Activated naive CD4-positive, alpha-beta T cell treated with anti-CD3 and anti-CD28 coated beads, Interleukin-2, amount 50 U/mL, for 16 hours (primary cell): ENCODE measurements at regions not wholly inside any gene's neighbourhood (a gene's known extent, or its start where the extent isn't known, plus 50 kb on each side); places are given as distances from the start of the nearest gene placed in this dataset.
"Not testable (repeated sequence)": the region's sequence is repeated elsewhere in the genome, so short reads cannot be mapped to it uniquely, and the experiment has no call there.

Source experiments
- DNase-seq: peaks from one replicate; pipeline ENCODE4 v3.0.0-alpha.2; 2020

DNA sequence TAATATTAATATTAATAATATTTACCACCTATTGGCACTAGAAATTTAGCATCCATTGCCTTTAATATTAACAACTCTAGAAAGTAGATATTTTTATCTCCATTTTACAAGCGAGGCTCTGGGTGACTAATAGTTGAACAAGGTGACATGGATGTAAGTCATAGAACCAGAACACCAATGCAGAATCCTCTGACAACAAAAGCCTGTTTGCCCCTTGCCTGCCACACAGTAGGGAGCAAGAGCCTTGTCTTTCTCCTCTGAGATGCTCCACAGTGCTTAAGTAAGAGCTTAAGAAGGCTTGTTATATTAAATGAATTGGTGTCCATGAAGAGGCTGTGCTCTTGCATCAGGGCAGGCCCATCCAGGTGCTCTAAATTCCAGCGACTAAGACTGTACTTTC is 51.2 kb upstream of the LBX1 start:
- DNase-seq, result no peak

DNA sequence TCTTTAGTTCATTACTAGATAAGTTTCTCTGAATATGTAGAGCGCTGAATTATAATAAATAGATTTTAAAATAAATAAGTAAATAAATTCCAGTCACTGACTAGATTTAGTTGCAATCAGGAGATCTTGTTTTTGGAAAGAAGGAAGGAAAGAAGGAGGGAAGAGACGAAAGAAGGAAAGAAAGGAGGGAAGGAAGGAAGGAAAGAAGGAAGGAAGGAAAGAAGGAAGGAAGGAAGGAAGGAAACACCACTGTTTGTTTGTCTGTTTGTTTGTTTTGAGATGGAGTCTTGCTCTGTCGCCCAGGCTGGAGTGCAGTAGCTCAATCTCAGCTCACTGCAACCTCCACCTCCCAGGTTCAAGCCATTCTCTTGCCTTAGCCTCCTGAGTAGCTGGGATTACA is 51.7 kb upstream of the LBX1 start:
- not testable (repeated sequence) for DNase-seq

DNA sequence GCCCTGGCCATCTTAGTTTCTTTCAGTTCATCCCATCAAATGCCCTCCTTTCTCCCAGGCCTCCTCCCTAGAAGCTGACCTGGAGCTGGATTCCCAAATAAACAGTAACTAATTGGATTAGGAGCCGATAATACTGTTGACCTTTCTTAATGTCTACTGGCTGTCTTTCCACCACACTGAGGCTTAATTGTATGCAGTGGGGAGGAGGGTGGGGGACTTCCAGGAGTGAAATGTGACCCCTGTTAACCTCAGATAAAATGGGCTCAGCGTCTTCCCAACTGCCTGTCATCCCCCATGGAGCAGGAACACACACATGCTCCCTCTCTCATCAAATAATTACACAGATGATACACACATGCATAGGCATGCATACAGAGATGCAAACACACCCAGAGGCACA is 53.7 kb upstream of the LBX1 start:
- no peak for DNase-seq

DNA sequence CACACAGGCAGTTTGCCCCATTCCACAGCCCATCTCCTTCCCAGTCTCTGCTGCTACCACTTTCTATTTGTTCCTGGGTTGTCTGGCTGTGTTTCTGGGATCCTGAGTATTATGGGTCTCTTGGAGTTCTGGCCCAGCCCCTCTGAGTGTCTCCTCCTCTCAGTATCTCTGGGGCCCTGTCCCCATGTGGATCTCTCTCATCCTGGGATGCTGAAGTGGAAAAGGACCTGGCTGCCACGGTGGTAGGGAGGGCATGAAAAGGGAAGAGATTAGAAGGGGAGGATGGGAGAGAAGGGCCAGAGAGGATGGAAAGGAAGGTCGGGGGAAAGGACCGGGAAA is 54.5 kb upstream of the LBX1 start:
- no peak for DNase-seq

DNA sequence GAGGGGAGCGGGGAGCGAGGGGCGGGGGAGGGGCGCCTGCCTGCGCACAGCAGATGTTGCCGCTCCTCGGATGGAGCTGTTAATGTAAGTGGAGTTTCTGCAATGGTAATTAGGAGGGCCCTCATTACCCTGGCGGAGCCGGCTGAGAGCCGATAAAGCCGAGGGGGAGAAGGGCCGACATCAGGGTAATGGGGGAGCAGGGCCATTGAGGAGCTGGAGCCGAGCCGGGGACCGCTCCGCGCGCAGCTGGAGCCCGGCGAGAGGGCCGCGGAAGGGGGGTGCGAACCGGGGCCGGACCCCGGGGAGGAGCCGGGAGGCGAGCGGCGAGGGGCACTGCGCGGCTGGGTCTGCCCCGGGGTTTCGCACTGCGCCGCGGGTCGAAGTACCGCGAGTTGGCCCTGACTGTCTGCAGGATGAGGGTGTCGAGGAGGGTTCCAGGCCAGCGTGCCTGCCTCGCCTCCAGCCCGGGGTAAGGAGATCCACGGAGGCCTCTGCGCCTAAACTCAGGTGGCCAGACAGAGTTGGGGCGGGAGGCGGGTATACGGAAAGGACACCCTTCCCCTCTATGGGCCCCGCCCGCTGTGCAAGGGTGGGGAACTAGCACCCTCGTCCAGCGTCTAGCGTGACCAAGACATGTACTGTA is 55.0 kb upstream of the LBX1 start:
- DNase-seq, result no peak

DNA sequence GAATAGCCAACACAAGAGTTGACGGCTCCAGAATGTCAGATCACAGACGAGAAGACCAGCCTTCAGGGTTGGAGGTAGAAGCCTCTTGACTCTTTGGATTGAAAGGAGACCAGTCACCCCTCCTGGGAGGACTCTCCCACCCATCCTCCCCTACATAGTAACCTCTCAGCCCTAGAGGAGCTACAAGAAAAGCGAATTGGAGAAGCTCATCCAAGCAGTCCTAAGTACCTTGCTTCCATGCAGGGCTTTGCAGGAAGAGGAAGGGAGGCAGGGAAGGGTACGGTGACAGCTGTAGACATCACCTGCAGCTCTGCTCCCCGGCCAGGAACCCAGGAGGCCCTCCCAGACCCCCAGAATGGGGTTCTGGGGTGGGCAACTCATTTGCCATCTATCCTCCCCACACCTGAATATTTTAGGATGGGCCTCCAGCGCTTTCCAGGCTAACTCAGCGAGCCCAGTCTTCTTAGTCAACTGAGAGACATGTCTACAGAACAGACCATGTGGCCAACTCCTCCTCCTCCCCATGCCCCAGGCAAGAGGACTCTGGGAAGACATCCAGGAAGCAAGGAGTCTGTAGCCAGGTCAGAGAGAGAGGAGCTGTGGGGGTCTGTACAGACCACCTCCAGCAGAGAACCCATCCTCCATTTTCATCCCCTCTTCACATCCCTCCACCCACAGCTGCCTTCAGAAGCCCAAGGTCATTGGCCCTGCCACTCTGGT is 55.6 kb upstream of the LBX1 start:
- DNase-seq, result no peak

DNA sequence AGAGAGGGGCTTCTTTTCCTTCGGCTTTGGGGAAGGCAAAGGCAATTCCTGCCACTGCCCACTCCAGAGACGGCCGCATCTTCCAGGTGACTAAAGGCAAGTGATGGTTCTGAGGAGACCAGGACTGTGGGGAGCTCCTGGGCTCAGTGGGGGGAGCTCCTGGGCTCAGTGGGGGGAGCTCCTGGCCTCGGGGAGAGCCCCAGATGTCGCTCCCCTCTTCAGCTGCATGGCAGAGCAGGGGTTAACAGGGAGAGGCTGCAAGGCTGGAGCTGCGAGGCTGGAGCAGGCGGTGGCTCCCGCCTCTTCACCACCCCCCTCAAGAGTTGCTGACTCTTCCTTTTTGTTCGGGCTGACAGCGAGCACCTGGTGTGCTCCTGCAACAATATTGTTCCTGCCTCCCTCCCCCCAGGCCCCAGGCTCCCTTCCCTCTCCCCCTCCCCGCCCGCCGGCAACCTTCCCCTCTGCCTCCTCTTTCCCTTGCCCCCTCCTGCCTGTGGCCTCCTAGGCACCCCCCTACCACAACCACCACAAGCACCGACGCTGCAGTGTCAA is 56.3 kb upstream of the LBX1 start:
- DNase-seq, result no peak

DNA sequence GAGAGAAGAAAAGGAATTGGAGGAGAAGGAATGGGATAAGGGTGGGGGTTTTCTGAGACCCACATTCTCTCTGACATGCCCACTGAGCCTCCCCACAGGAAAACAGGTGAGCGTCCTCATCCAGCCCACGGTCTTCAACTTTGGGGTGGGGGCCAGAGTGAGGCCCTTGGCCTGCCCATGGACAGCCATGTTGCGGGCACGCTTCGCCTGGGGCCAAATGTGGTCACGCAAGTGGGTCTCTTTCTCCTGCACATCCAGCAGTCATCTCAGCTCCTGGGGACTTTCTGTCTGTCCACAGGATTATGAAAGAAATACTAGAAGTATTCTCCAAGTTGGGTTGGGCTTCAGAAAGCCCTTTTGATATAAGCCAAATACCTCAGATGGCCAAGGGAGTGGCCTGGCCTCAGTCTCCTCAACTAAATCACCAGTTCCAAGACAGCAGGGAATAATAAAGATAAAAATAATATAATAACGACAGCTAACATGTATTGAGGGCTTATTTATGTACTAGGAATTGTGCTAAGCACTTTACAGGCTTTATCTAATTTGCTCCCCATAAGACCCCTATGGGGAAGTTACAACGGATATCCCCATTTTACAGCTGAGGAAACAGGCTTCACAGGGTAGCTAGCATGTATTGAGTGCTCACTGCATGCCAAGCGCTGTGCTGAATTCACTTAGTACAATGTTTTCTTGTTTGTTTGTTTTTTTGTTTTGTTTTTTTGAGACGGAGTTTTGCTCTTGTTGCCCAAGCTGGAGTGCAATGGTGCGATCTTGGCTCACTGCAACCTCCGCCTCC is 57.2 kb upstream of the LBX1 start:
- DNase-seq, result no peak

DNA sequence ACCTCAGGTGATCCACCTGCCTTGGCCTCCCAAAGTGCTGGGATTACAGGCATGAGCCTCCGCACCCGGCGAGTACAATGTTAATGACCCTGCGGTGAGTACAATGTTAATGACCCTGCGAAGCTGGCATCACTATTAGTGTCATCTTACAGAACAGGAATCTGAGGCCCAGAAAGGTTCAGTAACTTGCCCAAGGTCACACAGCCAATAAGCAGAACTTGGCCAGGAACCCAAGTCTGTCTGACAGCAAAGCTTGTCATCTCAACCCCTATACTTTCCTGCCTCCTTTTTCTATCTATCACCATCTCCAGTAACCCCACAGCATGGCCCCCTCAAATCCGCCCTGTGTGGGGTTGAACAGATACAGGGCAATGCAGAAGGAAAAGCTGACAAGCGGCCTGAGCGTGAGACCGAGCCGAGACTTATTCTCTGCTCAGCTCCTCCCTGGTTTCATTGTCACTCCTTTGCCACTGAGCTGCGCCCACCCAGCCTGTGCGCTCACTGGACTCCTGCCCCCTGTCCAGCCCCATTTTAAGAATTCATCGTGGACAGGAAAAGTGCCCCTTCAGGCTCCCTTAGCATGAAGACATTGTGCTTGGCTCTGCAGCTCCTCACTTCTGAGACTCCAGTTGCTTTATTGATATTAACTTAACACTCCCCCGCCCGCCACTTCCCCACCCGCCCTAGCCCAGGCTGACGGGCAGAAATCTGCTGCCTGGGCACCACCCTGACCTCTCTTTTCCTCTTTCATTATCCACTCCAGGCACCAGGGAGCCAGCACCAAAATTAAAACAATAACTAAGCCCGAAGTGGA is 58.1 kb upstream of the LBX1 start:
- DNase-seq, result no peak

DNA sequence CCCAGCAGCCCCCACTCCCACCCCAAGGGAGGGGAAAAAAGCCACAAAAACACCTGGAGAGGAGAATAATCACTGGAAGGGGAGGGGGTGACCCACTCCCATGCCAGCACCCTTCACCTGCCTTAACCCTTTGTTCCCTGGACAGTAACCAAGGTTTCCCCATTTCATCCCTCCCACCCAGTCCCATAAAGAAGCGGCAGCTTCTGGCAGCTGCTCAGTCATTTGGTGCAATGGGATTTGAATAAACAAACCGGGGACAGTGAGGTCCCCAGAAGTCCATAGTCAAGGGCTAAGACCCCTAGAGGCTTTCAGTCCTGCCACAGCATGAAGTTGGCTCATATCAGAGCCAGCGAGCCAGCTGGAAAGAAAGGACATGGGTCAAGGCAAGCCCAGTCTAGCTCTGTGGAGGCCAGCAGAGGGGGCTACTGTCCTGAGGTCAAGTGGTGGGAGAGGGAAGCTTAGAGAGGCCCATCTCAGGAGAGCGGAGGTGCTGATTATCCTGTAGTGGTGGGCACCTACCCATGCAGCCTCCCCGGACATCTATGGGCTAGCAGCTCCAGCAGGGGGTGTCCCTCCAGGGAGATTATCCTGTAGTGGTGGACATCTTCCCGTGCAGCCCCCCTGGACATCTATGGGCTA is 58.9 kb upstream of the LBX1 start:
- no peak for DNase-seq

DNA sequence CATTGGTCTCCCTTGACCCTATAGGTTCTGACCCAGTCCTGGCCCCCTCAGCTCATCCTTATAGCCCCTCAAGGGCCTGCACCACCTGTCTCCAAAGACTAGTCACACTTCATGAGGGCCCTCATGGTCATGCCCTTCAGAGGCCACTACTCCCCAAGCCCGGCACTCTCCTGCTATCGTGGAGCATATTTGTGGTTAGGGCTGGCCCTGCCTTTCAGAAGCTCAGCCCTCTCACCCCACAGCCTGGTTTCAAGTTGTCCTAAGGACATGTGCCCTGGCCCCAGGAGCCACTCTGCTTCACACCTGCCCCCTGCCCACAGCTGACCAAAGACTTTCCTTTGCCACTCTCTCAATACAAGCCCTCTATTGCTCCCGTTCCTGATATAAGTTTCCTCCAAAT is 60.3 kb upstream of the LBX1 start:
- no peak for DNase-seq

DNA sequence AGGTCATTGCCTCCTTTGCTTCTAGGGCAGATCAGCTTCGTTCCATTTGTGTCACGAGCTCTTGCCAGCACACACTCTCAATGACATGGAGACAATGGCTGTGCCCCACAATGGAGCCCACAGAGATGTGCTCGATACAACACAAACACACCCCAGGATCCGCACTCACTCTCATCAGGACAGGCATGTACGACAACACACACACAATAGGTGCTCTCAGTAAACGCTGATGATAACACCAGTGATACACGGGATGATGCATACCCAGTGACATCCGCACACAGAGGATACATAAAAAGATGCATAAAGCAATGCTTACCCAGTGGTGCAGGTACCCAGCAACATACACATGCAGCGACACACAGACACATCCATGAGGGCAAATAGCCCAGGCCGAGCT is 61.2 kb upstream of the LBX1 start:
- no peak for DNase-seq

DNA sequence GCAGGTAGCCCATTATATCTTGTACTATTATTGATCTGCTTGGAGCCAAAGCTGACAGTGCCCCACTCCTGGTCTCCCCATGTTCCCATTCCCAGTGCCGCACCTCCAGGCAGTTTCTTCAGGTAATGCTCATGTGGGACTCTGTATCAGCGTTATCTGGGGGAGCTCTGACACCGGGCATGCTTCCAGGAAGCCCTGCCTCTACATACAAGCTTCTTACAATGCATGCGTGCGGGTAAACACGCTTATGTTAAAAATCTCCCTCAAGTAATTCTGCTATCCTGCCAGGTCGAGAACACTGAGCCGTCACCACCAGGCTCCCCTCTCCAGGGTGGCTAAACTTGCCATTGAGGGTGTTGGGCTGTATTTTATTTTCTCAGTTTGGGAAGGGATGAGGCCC is 61.6 kb upstream of the LBX1 start:
- no peak for DNase-seq

DNA sequence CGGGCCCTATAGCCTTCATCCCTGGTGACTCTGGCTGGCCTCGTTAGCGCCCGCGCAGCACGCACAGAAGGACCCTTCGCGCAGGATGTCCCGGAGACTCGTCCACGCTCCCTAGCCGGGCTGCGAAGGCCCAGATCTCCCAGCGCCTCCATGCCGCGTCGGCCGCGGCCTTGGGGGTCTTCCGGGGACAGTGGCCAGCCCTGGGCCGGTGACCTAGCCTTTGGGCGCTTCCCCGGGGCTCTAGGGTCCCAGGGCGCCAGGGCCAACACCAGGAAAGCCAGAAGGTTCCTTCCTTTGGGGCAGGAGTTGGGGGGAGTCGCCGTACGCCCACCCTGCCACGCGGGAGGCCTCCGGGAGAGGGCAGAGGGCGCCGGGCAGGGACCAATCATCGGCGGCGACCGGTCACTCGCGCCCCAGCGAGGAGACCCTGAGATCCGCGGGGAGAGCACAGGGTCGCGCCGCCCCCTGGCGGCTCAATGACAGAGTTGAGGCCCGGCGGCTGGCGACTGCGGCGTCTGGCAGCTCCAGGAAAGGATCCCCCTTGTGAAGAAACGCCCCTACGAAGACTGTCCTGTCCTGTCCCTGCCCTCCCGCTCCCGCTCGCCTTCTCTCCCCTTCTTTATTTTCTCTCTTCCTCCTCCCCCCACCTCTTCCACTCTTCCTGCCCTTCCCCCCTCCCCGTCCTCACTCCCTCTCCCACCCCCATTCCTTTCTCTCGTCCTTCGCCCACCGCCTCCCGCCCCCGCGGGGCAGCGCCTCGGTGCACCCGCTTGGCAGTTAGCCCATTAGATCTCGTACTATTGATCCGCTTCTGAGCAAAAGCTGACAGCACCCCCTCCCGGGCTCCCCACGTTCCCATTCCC is 62.3 kb upstream of the LBX1 start:
- peak; percentile 62 for DNase-seq

DNA sequence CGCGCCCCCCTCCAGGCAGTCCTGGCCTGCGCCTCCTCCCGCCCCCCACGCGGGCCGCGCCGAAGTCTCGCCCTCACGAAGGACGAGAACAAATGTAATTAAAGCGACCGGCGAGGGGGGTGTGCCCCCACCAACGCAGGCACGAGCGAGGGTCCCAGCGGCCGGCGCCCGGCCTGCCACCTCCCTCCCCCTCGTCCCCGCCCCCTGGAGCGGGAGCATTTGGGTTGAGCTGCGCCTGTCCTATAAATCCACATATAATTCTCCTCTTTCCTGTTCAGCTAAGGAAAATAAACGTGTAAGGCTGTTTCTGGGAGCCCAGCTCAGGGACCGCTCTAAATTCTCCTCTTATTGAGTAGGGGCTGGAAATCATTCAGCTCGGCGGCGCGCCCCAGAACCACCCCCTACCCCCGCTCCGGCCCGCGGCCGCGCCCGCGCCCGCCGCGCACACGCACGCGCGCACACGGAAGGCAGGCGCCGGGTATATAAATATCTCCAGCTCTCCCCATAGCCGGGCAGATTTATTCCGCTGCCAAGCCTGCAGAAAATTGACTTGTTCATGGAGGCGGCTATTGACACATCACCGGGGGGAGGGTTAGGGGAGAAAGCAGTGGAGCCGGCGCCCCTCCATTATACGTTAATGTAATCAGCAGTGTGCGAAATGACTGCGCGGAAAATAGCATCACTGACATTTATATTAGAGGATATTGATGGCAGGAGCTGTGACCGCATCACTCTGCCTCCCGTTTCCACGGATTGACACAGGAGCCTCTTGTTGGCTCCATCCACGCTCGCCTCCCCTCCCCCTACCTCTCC is 61.6 kb upstream of the BTRC start:
- DNase-seq, result peak; percentile 16

DNA sequence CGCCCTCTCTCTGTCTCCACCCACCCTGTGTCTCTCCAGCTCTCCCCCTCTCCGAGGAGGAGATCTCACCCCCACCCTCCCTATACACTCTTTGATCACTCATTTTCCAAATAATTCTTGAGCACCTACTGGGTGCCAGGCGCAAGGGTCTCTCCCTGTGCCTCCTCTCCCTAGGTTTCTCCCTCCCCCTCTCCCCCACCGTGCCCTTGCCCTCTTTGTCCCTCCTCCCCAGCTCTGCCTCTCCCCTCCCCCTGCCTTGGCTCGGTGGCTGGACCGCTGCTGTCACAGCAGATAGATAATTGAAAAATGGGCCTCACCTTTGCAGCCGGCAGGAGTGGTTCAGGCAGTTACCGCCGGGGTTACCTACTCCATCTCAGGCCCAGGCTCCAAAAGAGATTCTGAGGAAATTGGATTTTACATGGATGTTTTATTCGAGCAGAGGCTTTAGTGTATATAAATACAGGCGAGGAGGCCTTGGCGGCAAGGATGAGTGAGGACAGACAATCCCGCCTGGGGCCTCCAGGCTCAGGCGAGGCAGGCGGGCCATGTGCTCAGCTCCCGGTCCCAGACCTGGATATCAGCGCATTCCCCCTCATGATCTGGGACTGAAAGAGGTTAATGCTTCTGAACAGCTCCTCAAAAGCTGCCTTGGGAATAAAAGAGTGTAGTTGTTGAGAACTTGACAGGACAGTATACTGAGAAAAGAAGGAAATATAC is 60.8 kb upstream of the BTRC start:
- DNase-seq, result no peak

DNA sequence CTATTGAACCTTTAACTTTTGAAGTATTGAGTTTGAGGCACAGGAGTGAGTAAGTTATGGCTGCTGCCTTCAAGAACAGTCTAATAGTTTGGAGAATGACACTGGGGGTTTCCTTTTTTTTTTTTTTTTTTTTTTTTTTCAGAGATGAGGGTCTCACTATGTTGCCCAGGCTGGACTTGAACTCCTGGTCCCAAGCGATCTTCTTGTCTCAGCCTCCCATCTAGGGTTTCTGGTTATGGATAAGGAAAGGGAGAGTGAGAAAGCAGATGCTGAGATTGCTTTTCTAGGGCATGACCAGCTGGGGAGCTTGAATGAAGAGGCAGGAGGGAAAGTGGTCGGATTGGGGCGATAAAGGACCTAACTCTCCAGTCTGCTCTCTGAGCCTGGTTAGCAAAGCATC is 59.9 kb upstream of the BTRC start:
- no peak for DNase-seq

DNA sequence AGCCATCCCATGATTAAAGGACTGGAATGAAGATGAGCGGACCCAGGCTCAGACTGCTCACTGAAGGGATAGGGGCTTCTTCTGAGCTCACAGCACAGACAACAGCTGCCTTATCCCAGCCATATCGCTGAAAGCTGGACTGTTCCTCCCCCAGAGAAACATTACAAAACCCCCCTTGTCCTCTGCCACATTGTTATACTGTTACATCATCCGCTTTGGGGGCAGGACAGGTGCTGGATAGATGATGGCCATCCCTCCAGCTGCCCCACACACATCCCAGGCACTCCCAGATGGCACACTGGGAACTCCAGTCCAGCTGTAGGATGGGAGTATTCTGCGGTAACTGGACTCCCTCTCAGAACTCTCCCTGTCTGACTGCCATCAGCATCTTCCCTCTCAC is 58.7 kb upstream of the BTRC start:
- DNase-seq, result no peak

DNA sequence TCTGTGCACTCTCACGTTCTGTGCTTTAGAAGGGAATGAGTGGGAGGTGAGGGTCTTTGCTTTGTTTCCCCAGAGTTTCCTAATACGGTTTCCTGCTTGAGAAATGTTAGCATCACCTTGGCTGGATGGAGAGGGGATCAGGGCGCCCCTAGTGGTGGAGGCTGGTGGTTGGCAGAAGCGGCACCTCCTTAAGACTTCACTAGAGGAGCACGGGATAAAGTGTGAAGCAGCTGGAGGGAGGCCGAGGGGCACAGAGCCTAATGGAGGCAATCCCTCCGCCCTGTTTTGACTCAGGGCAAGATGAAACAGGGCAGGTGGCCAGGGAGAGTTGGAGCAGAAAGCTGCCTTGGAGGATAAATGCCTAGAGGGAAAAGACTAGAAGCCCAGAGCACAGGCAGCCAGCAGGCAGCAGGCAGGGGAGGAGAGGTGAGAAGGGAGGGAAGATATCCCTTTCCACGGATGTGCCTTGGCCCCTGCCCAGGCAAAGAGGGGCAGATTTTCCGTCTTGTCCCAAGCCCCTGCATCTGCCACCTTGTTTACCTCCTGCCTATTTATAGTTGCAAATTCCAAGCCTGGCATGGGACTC is 56.0 kb upstream of the BTRC start:
- peak; percentile 76 for DNase-seq

DNA sequence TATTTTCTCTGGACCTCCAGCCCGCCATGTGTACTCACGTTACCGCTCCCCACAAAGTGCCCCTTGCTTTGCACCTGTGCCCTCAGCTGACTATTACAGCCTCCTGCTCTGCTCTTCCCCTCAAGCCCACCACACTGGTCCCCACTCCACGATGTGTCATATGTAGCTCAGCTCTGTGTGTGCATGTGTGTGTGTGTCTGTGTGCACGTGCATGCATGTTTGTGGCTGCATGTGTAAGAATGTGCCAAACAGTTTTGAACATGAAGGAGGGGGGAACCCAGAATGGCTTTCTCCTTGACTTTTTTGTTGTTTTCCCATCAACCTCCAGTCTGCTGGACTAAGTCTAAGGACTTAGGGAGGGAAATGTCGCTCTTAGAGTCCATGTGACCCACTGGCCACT is 54.8 kb upstream of the BTRC start:
- DNase-seq, result no peak
